ENCODE measurements at regions not wholly inside any gene's neighbourhood (a gene's known extent, or its start where the extent isn't known, plus 50 kb on each side); places are given as distances from the start of the nearest gene placed in this dataset.
"Not testable (repeated sequence)": the region's sequence is repeated elsewhere in the genome, so short reads cannot be mapped to it uniquely, and the experiment has no call there.

DNA sequence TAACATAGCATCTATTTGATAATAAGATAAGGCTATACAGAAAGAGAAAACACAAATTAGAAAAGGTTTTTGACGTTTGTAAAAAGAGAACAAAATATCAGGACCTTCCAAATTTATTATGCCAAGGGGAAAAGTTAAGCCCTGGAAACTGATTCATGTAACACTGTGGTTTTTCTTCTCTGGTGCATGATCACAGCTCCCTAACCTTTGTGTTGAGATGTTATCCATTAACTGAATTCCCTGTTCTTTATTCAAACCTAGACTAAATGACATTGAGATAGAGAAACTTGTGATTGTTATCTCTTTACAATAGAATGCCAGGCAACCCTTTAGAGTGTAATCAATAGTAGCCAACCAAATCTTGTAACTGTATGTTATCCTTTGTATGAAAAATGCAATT lies 141.5 kb upstream of the NRG3 start:
- intact Hi-C loops (cut with DNase I), result no loop called here
- no peak for DNase-seq

DNA sequence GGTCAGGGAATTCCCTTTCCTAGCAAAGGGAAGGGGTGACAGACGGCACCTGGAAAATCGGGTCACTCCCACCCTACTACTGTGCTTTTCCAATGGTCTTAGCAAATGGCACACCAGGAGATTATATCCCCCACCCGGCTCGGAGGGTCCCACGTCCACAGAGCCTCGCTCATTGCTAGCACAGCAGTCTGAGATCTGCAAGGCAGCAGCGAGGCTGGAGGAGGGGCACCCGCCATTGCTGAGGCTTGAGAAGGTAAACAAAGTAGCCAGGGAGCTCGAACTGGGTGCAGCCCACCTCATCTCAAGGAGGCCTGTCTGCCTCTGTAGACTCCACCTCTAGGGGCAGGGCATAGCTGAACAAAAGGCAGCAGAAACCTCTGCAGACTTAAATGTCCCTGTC lies 139.8 kb upstream of the NRG3 start:
- DNase-seq; intact Hi-C loops (cut with DNase I): not testable (repeated sequence)

DNA sequence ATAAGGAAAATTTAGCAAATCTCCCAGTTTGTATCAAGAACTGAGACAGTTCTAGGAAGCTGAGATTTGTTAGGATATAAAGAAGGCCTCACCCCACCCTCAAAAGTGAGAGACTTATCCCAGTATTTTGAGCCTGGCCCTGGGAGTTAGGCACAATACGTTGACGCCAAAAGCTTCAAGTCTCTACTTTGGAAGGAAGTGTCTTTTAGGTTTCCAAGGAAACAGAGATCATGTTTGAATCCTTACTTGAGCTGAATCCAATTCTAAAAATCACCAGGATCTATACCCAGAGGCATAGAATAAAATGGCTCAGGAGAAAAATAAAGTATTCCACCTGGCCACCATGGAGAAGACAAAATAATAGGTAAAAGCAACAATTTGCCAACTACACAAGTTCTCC lies 115.9 kb upstream of the NRG3 start:
- intact Hi-C loops (cut with DNase I), result no loop called here

DNA sequence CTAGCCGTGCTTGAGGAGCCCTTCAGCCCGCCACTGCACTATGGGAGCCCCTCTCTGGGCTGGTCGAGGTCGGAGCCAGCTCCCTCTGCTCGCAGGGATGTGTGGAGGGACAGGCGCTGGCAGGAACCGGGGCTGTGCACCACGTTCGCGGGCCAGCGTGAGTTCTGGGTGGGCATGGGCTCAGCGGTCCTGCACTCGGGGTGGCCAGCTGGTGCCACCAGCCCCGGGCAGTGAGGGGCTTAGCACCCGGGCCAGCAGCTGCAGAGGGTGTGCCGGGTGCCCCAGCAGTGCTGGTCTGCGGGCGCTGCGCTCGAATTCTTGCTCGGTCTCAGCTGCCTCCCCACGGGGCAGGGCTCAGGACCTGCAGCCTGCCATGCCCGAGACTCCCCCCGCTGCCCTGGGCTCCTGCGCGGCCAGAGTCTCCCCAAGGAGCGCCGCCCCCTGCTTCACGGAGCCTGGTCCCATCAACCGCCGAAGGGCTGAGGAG lies 90.8 kb upstream of the NRG3 start:
- intact Hi-C loops (cut with DNase I), result no loop called here
- DNase-seq, result no peak

More for the DNA sequence above, 115.9 kb upstream of the NRG3 start:
- no peak for DNase-seq

DNA sequence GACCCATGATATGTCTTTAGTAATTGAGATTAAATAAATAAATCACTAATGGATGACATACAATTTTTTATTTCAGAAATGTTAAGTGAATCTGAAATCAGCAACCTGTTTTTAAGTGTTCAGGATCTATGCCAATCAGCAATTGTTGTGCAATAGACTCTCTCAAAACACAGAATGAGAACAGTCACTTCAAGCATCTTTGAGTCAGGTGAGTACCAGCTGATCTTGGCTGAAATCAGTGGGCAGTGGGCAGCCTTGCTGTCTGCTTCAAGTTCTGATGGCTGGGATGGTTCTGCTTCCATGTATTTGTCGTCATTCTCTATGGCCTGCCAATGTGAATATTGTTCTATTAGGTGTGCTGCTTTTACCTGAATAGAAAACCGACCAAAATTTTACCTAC lies 82.3 kb upstream of the NRG3 start:
- intact Hi-C loops (cut with DNase I), result no loop called here
- DNase-seq, result no peak

DNA sequence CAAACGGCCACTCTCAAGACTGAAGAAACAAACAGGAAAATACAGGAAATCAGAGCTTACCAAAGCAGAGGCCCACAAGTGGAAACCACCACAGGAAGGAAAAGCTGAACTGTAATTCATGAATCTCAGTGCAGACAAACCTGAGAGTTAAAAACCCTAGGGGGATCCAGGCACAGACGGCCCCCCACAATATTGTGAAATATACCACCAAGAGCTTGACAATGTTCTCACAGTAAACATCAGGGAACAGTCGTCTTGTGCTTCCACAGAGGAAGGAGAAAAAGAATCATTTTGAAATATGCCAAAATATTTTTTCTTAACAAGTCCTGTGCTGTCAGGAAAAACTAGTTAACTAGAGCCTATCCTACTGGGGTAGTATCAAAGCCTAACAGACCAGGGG lies 68.2 kb upstream of the NRG3 start:
- intact Hi-C loops (cut with DNase I), result no loop called here
- DNase-seq, result no peak

DNA sequence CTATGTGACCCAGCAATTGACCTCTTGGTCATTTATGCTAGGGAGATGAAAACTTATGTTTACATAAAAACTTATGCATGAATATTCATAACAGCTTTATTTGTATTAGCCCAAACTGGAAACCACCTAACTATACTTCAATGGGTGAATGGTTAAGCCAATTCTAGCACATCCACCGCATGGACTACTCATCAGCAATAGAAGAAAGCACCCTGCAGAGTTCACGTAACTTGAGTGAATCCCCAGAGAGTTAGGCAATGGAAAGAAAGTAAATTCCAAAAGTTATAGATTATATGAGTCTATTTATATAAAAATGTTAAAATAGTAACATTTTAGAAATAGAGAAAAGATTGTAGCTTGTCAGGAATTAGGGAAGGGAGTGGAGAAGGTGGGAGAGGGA lies 60.2 kb upstream of the NRG3 start:
- intact Hi-C loops (cut with DNase I), result no loop called here
- no peak for DNase-seq

DNA sequence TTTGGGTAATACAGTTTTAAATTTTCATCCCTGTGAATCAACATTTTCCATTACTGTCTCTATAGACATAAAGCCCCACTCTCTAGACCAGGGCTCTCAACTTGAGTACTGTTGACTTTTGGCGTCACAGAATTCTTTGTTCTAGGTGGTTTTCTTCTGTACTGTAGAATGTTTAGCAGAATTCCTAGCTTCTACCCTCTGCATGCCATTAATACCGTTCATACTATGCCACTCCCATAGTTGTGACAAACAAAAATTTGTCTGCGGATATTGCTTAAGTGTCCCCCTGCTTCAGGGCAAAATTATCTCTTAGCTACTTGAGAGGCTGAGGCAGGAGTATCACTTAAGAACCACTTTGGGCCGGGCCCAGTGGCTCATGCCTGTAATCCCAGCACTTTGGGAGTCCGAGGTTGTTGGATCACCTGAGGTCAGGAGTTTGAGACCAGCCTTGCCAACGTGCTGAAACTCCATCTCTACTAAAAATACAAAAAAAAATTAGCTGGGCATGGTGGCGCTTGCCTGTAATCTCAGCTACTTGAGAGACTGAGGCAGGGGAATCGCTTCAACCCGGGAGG lies 57.3 kb upstream of the NRG3 start:
- intact Hi-C loops (cut with DNase I), result no loop called here
- DNase-seq, result no peak

DNA sequence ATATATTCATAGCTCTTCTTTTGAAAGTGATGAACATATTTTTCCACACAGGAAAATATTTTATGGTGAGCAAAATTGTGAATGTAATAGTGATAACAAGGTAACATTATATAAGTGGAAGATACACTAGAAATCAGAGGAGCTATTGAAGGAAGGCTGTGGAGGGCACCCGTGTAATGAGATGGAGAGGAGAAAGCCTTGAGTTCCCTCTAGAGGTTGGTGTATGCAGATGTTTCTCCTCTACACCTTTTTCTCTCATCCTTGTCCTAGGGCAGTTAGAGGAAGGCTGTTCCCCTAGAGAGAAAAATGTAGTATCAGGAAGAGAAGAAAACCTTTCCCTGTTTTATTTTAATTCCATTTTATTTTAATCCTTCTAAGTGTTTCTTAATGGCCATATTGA lies 54.6 kb upstream of the NRG3 start:
- DNase-seq, result no peak
- intact Hi-C loops (cut with DNase I), result no loop called here

Data from head of caudate nucleus (tissue), 42 donors.